ENCODE measurements at regions not wholly inside any gene's neighbourhood (a gene's known extent, or its start where the extent isn't known, plus 50 kb on each side); places are given as distances from the start of the nearest gene placed in this dataset.

GRCh38 chr19:30846102-30846501, 473.9 kb downstream of the ZNF536 start:
- no peak for TF ChIP-seq CREB5 (CRISPR knock-in tag; IDR thresholded peaks at IDR 0.05; ENCODE audit: low read depth)
- no peak for TF ChIP-seq ARNTL (CRISPR knock-in tag; IDR thresholded peaks at IDR 0.05; ENCODE audit: borderline replicate concordance, low read depth)
- no peak for TF ChIP-seq TCF4 (CRISPR knock-in tag; IDR thresholded peaks at IDR 0.05; ENCODE audit: borderline replicate concordance)
- TF ChIP-seq PATZ1 (CRISPR knock-in tag; IDR thresholded peaks at IDR 0.05; ENCODE audit: borderline replicate concordance), result no peak
- TF ChIP-seq ZNF70 (CRISPR knock-in tag; IDR thresholded peaks at IDR 0.05), result no peak
- no peak for TF ChIP-seq ZFP3 (CRISPR knock-in tag; IDR thresholded peaks at IDR 0.05)
- TF ChIP-seq RARB (CRISPR knock-in tag; IDR thresholded peaks at IDR 0.05), result no peak

All from SK-N-SH treated with all-trans-retinoic acid at 6 μM for 48 hours (cell line).